ENCODE measurements at regions not wholly inside any gene's neighbourhood (a gene's known extent, or its start where the extent isn't known, plus 50 kb on each side); places are given as distances from the start of the nearest gene placed in this dataset.

DNA sequence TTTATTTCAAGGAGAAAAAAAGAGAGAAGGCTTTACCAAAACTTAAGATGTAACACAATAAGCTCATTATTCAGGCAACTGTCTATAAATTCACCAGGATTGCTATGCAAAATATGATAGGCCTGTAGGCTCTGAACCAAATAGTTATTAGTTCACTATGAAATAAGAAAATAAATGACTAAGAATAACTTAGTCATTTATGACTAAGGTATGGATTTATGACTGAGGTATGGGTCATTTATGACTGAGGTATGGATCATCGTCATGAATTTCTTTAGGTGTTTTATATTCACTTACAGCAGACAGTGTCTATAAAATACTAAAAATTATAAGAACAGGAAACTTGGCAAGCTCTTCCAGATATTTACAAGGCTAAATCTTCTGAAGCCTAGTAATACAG lies 52.1 kb upstream of the SNX9 start:
- Histone ChIP-seq H4K20me1 (ENCODE audit: insufficient read depth) (no peaks in the 10 kb centered on the region), H2AFZ (ENCODE audit: low read depth) (no peak overlapping the region), H3K4me1 (ENCODE audit: low read depth, poor library complexity, severe bottlenecking) (no peaks in the 10 kb centered on the region), H3K79me2 (ENCODE audit: insufficient read depth, low read depth) (no peaks in the 10 kb centered on the region), H3K27ac (no peak overlapping the region), H3K4me3 (IDR thresholded peaks at IDR 0.05; ENCODE audit: insufficient read depth, low read depth, low read length) (no peak overlapping the region), H3K27me3 (ENCODE audit: insufficient read depth, low read depth) (peaks cover under 1% of the 10 kb centered on the region; the same call in 1 of the 2 replicates), H3K9ac (no peak overlapping the region), H3K4me2 (no peak overlapping the region), H3K36me3 (ENCODE audit: insufficient read depth) (no peaks in the 10 kb centered on the region)
- TF ChIP-seq, protein P1, sequence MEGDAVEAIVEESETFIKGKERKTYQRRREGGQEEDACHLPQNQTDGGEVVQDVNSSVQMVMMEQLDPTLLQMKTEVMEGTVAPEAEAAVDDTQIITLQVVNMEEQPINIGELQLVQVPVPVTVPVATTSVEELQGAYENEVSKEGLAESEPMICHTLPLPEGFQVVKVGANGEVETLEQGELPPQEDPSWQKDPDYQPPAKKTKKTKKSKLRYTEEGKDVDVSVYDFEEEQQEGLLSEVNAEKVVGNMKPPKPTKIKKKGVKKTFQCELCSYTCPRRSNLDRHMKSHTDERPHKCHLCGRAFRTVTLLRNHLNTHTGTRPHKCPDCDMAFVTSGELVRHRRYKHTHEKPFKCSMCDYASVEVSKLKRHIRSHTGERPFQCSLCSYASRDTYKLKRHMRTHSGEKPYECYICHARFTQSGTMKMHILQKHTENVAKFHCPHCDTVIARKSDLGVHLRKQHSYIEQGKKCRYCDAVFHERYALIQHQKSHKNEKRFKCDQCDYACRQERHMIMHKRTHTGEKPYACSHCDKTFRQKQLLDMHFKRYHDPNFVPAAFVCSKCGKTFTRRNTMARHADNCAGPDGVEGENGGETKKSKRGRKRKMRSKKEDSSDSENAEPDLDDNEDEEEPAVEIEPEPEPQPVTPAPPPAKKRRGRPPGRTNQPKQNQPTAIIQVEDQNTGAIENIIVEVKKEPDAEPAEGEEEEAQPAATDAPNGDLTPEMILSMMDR (conservative IDR thresholded peaks at IDR 0.05; ENCODE audit: low read depth, low read length) = no peak

GRCh38 chr6:157772820-157773219 lies 50.2 kb upstream of the SNX9 start:
- Histone ChIP-seq H3K27me3 (ENCODE audit: insufficient read depth, low read depth) (no peaks in the 10 kb centered on the region), H3K4me2 (no peak overlapping the region), H3K9ac (no peak overlapping the region), H3K79me2 (ENCODE audit: insufficient read depth, low read depth) (no peaks in the 10 kb centered on the region), H3K27ac (no peak overlapping the region), H2AFZ (ENCODE audit: low read depth) (no peak overlapping the region), H4K20me1 (ENCODE audit: insufficient read depth) (no peaks in the 10 kb centered on the region), H3K36me3 (ENCODE audit: insufficient read depth) (no peaks in the 10 kb centered on the region), H3K4me3 (IDR thresholded peaks at IDR 0.05; ENCODE audit: insufficient read depth, low read depth, low read length) (no peak overlapping the region), H3K4me1 (ENCODE audit: low read depth, poor library complexity, severe bottlenecking) (no peaks in the 10 kb centered on the region)
- TF ChIP-seq, protein P1 (conservative IDR thresholded peaks at IDR 0.05; ENCODE audit: low read depth, low read length) = no peak

All from KMS-11 (cell line).